ENCODE measurements at regions not wholly inside any gene's neighbourhood (a gene's known extent, or its start where the extent isn't known, plus 50 kb on each side); places are given as distances from the start of the nearest gene placed in this dataset.

GRCh38 chr2:5067816-5068215 lies 624.4 kb upstream of the SOX11 start:
- TF ChIP-seq, protein P1, sequence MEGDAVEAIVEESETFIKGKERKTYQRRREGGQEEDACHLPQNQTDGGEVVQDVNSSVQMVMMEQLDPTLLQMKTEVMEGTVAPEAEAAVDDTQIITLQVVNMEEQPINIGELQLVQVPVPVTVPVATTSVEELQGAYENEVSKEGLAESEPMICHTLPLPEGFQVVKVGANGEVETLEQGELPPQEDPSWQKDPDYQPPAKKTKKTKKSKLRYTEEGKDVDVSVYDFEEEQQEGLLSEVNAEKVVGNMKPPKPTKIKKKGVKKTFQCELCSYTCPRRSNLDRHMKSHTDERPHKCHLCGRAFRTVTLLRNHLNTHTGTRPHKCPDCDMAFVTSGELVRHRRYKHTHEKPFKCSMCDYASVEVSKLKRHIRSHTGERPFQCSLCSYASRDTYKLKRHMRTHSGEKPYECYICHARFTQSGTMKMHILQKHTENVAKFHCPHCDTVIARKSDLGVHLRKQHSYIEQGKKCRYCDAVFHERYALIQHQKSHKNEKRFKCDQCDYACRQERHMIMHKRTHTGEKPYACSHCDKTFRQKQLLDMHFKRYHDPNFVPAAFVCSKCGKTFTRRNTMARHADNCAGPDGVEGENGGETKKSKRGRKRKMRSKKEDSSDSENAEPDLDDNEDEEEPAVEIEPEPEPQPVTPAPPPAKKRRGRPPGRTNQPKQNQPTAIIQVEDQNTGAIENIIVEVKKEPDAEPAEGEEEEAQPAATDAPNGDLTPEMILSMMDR (CRISPR knock-in tag; IDR thresholded peaks at IDR 0.05), result no peak
- TF ChIP-seq CC2D1A (CRISPR knock-in tag; IDR thresholded peaks at IDR 0.05), result no peak
- TF ChIP-seq SAP130 (CRISPR knock-in tag; IDR thresholded peaks at IDR 0.05; ENCODE audit: low read depth), result no peak
- no peak for TF ChIP-seq HOXD1 (CRISPR knock-in tag; IDR thresholded peaks at IDR 0.05)
- TF ChIP-seq ZFX (CRISPR knock-in tag; IDR thresholded peaks at IDR 0.05; ENCODE audit: low read depth), result no peak
- TF ChIP-seq ZNF543 (CRISPR knock-in tag; IDR thresholded peaks at IDR 0.05), result no peak
